ENCODE measurements at regions not wholly inside any gene's neighbourhood (a gene's known extent, or its start where the extent isn't known, plus 50 kb on each side); places are given as distances from the start of the nearest gene placed in this dataset.
A peak's percentile ranks its signal among the peaks of the same experiment; 100 is the strongest.

DNA sequence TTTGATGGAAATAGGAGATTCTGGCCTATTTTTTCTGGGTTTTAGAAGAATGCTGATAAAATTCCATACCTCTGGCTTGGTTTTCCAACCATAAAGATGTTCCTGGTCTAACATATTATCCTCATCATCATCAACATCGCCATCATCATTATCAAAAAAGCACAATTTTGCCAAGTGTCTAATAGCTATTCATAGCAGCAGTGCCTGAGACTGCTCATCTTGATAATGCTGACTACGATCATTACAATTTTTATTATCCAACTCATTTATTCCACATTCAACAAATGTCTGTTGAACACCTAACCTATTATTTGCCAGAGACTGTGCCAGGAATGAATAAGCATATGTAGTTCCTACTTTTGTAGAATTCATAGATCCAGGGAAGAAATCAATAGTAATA, 303.5 kb upstream of the GATB start:
- no peak for ATAC-seq
- TF ChIP-seq ZFP3 (CRISPR knock-in tag; IDR thresholded peaks at IDR 0.05) (no peak), ISL1 (CRISPR knock-in tag; IDR thresholded peaks at IDR 0.05) (no peak), ZC3H10 (CRISPR knock-in tag; IDR thresholded peaks at IDR 0.05) (no peak), GLIS3 (CRISPR knock-in tag; IDR thresholded peaks at IDR 0.05) (no peak), TOX (CRISPR knock-in tag; IDR thresholded peaks at IDR 0.05; ENCODE audit: borderline replicate concordance) (no peak), CSDC2 (CRISPR knock-in tag; IDR thresholded peaks at IDR 0.05) (no peak), ZNF8 (CRISPR knock-in tag; IDR thresholded peaks at IDR 0.05) (no peak), OSR1 (CRISPR knock-in tag; IDR thresholded peaks at IDR 0.05) (no peak)

- ATAC-seq: peak; percentile 60; the same call in 1 of the 3 replicates
- TF ChIP-seq ESRRG (CRISPR knock-in tag; IDR thresholded peaks at IDR 0.05) (no peak), TCF4 (CRISPR knock-in tag; IDR thresholded peaks at IDR 0.05; ENCODE audit: borderline replicate concordance) (peak; percentile 36; the same call in 1 of the 2 replicates)
Measured at GRCh38 chr4:152063621-152064240, 302.9 kb upstream of the GATB start.

GRCh38 chr4:152062936-152063620, 302.3 kb upstream of the GATB start:
- no peak for ATAC-seq

GRCh38 chr4:152054731-152055130, 293.9 kb upstream of the GATB start:
- ATAC-seq: no peak
- peak; percentile 50; the same call in 1 of the 2 replicates for TF ChIP-seq TCF4 (CRISPR knock-in tag; IDR thresholded peaks at IDR 0.05; ENCODE audit: borderline replicate concordance)
- TF ChIP-seq, protein P1, sequence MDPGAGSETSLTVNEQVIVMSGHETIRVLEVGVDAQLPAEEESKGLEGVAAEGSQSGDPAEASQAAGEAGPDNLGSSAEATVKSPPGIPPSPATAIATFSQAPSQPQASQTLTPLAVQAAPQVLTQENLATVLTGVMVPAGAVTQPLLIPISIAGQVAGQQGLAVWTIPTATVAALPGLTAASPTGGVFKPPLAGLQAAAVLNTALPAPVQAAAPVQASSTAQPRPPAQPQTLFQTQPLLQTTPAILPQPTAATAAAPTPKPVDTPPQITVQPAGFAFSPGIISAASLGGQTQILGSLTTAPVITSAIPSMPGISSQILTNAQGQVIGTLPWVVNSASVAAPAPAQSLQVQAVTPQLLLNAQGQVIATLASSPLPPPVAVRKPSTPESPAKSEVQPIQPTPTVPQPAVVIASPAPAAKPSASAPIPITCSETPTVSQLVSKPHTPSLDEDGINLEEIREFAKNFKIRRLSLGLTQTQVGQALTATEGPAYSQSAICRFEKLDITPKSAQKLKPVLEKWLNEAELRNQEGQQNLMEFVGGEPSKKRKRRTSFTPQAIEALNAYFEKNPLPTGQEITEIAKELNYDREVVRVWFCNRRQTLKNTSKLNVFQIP (CRISPR knock-in tag; IDR thresholded peaks at IDR 0.05; ENCODE audit: borderline replicate concordance, low read depth): no peak

More at GRCh38 chr4:152062936-152063620, 302.3 kb upstream of the GATB start:
- no peak for TF ChIP-seq ZNF565 (CRISPR knock-in tag; conservative IDR thresholded peaks at IDR 0.05; ENCODE audit: low read depth)
- no peak for TF ChIP-seq CSRNP3 (CRISPR knock-in tag; IDR thresholded peaks at IDR 0.05)
- no peak for TF ChIP-seq ARNTL (CRISPR knock-in tag; IDR thresholded peaks at IDR 0.05; ENCODE audit: borderline replicate concordance, low read depth)
- TF ChIP-seq ESRRG (CRISPR knock-in tag; IDR thresholded peaks at IDR 0.05): no peak
- no peak for TF ChIP-seq ISL1 (CRISPR knock-in tag; IDR thresholded peaks at IDR 0.05)
- TF ChIP-seq CSDC2 (CRISPR knock-in tag; IDR thresholded peaks at IDR 0.05): no peak
- no peak for TF ChIP-seq ZFP3 (CRISPR knock-in tag; IDR thresholded peaks at IDR 0.05)
- TF ChIP-seq BACH2 (CRISPR knock-in tag; IDR thresholded peaks at IDR 0.05; ENCODE audit: borderline replicate concordance): no peak
- TF ChIP-seq, protein P2, sequence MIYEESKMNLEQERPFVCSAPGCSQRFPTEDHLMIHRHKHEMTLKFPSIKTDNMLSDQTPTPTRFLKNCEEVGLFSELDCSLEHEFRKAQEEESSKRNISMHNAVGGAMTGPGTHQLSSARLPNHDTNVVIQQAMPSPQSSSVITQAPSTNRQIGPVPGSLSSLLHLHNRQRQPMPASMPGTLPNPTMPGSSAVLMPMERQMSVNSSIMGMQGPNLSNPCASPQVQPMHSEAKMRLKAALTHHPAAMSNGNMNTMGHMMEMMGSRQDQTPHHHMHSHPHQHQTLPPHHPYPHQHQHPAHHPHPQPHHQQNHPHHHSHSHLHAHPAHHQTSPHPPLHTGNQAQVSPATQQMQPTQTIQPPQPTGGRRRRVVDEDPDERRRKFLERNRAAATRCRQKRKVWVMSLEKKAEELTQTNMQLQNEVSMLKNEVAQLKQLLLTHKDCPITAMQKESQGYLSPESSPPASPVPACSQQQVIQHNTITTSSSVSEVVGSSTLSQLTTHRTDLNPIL (CRISPR knock-in tag; IDR thresholded peaks at IDR 0.05; ENCODE audit: low read depth): no peak
- no peak for TF ChIP-seq PPARA (CRISPR knock-in tag; IDR thresholded peaks at IDR 0.05; ENCODE audit: borderline replicate concordance)
- no peak for TF ChIP-seq SNAI2 (CRISPR knock-in tag; IDR thresholded peaks at IDR 0.05)
- no peak for TF ChIP-seq ZNF8 (CRISPR knock-in tag; IDR thresholded peaks at IDR 0.05)
- TF ChIP-seq, protein P3, sequence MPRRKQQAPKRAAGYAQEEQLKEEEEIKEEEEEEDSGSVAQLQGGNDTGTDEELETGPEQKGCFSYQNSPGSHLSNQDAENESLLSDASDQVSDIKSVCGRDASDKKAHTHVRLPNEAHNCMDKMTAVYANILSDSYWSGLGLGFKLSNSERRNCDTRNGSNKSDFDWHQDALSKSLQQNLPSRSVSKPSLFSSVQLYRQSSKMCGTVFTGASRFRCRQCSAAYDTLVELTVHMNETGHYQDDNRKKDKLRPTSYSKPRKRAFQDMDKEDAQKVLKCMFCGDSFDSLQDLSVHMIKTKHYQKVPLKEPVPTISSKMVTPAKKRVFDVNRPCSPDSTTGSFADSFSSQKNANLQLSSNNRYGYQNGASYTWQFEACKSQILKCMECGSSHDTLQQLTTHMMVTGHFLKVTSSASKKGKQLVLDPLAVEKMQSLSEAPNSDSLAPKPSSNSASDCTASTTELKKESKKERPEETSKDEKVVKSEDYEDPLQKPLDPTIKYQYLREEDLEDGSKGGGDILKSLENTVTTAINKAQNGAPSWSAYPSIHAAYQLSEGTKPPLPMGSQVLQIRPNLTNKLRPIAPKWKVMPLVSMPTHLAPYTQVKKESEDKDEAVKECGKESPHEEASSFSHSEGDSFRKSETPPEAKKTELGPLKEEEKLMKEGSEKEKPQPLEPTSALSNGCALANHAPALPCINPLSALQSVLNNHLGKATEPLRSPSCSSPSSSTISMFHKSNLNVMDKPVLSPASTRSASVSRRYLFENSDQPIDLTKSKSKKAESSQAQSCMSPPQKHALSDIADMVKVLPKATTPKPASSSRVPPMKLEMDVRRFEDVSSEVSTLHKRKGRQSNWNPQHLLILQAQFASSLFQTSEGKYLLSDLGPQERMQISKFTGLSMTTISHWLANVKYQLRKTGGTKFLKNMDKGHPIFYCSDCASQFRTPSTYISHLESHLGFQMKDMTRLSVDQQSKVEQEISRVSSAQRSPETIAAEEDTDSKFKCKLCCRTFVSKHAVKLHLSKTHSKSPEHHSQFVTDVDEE (CRISPR knock-in tag; IDR thresholded peaks at IDR 0.05): no peak
